NCI-H774 (cell line): ENCODE measurements at regions not wholly inside any gene's neighbourhood (a gene's known extent, or its start where the extent isn't known, plus 50 kb on each side); places are given as distances from the start of the nearest gene placed in this dataset.
"Not testable (repeated sequence)": the region's sequence is repeated elsewhere in the genome, so short reads cannot be mapped to it uniquely, and the experiment has no call there.

Source experiments
- DNase-seq: peaks from one replicate; lab custom pipeline; 2025; lab: John Stamatoyannopoulos, UW

DNA sequence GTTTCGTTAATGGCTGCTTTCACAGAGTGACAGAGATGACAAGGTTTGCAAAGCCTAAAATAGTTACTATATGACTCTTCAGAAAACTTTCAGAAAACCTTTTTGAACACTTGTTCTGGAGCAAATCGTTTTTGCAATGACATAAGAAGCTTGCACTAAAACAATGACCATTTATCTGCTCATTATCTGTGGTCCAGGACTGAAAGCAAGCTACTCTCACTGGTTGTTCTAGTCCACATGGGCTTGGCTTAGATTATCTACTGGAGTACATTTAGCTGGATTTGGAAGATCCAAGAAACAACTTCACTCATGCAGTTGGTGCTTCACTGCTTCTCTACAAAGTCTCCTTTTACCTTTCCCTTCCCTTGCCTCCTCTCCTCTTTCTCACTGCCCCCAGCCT, 1836.4 kb upstream of the AGA start:
- DNase-seq: no peak

DNA sequence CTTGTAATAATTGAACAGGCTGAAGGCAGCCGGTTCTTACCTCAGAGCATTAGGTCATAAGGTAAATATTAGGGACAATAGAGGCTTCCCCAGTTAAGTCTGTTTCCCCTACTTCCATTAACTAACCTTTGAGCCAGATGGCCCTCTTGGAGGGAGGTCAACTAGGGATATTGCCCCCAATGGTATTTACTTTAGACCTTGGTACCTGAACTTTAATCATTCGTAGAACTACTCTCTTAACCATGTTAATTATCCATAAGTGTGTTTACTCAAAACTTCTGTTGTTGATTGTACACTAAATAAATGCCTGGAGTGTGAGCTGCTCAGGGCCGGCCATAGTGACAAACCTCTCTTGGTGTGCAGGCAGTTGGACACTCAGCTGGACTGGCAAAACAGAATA, 1843.5 kb upstream of the AGA start:
- DNase-seq: peak; percentile 67

DNA sequence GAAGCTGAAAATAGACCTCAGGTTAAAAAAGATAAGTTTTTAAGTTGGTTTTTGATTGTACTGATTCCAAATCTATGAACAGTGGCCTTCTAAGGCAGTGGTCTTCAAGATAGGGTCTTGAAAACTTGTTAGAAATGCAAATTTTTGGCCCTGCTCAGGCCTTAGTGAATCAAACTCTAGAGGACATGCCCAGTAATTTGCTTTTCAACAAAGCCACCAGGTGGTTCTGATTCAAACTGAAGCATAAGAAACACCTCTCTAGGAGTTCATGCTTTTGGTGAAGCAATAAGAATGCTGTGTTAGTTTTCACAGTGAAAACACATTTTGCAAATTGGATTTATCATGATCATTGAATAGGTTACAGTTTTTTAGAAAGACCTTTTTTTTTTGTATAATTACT, 1849.4 kb upstream of the AGA start:
- DNase-seq: no peak

DNA sequence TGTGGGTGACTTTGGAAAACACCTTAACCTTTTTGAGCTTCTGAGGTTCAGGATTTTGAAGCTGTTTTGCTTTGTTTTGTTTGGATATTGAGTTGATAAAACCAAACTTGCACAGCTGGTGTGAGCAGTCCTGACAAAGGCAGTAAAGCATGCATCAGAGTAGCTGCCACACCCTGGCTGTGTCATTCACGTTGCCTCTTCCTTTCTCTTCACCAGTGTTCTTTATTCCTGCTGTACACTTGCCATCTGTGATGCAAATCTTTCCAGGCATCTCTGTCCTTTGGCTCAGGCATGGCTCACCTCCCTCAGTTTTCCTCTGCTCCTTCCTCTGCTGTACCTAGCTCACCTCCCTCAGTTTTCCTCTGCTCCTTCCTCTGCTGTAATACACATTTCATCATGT, 1850.2 kb upstream of the AGA start:
- no peak for DNase-seq

DNA sequence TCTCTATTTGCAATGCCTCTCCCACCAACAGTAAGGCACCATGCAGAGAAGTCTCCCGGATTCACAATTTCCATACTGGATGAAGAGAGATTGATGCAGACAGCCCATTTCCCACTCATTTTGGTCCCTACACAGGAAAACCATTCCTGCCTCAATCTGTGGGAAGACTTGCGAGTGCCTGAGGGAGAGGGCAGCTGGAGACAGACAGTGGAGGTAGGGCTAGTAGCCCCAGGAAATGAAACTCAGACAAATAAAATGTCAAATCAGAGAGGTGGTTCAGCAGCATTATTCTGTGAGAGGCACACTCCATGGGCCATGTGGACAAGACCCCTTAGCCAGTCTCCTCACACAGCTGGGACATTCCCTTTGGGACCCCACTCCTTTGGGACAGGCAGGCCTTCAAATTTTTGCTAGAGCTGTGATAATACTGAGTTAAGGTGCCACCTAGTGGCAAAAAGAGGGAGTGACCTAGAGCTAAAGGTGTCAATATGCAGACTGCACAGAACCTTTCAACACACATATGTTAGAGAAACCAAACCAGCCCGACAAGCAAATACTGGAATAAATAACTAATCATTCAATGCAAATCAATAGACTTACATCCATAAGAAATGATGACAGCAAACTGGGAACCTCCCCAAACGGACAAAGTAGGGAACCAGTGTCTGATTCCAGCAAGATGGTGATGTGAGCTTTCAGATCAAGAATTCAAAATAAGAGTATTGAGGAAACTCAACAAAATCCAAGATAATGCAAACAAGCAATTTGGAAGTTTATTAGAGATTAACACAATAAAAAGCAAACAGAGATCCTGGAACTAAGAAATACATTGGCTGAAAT, 1865.3 kb upstream of the AGA start:
- no peak for DNase-seq

DNA sequence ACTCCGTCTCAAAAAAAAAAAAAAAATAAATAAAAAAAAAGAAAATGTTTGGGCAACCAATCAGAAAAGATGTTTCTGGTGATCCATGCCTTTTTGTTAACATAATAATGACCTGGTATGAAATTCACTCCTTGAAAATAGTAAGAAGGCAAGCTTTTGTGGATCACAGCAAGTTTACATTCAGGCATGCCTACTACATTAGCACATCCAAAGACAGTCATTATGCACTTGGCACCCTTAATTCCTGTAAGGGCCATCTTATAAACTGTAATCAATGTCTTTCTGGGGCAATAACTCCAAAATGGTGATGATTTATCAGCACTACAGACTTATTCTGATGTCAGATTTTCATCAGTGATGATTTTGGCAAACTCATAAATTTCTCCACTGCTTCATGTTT, 1871.6 kb upstream of the AGA start:
- DNase-seq: no peak

DNA sequence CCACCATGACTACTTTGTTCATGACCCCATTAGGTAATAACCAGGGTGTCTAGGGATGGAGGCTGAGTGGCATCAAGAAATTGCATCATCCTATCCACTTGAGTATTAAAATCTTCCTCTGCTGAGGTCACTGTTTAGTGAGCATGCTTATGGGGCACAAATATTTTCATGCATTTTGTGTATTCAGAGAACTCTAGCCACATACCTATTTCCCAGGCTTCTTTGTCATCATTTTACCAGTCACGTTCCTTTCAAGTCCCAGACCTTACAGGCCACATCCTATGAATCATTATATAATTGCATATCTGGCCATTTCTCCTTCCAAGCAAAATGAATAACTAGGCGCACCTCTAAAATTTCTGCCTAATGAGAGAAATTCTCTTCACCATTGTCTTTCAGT, 1882.9 kb upstream of the AGA start:
- no peak for DNase-seq

DNA sequence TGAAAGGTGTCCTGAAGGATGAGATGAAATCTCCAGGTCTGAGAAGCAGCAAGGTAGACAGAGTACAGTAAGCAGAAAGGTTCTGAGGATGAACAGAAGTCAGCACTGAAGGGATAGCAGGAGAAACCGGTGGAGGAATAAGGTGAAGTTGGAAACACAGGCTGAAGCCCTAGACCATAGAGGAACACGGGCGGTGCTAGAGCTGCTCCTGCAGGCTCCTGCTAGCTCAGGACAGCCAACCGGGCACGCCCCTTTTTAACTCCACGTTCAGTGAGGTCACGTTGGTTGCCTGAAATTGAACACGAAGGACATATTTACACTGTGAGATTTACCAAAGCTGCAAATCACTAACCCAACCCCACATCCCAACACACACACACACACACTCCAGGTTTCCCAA, 1886.4 kb upstream of the AGA start:
- no peak for DNase-seq

DNA sequence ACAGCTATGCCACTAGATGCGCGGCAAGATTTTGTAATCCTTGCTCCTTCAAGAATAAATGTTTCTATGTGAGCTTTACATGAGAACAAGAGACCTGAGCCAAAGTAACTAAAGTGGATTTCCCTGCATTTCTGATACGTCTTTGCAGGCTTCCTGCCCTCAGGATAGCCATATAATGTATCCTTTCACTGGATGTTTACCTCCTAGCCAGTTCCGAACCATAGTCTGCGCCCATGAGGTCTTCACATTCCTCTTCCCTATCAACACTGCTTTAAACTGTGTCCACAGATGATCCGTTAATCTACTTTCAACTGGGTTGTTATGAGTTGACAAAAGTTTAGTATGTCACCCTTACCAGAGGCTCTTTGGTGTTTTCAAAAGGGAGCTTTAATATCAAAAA, 1889.1 kb upstream of the AGA start:
- DNase-seq: no peak

DNA sequence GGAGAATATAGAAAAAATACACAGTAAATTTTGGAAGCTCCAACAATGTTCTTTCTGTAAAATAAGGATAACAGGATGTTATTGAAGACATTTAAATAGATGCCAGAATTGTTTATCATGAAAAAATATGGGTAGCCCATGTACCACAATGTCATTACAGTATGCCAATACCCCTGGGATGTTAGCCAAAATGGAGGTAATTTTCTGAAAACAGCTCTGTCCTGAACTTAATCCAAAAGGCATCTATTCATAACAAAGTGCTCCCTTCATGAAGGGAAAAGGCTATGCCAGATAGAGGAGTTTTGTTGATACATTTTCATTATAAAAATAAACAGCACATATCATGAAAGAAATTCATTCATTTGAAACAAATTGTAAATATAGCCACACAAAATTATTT, 1902.6 kb upstream of the AGA start:
- no peak for DNase-seq

DNA sequence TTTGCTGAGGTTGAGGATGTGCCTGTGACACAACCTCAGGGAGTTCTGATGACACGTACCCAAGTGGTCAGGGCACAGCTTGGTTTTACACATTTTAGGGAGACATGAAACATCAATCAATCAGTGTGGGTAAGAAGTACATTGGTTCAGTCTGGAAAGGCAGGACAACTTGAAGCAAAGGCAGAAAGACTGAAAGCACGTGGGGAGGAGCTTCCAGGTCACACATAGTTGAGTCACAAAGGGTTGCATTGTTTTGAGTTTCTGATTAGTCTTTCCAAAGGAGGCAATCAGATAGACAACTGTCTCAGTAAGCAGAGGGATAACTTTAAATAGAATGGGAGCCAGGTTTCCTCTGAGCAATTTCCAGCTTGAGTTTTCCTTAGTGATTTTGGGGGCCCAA, 1910.0 kb upstream of the AGA start:
- no peak for DNase-seq

DNA sequence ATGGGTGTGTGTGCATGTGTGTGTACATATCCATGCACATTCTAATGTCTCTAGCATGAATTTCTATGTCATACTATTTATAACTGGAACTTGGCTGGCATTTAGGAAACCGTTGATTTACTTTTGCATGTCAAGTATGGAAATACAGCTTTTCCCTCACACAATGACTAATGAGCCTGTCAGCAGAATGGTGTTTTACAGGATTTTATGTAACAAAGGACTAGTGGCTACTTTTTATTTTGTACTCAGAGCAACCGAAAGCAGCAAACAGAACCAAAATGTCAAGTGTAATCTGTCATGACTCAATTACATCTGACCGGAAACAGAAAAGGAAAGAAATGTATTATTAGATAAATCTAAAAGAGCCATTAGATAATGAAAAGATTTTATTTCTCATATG, 1911.5 kb upstream of the AGA start:
- no peak for DNase-seq

DNA sequence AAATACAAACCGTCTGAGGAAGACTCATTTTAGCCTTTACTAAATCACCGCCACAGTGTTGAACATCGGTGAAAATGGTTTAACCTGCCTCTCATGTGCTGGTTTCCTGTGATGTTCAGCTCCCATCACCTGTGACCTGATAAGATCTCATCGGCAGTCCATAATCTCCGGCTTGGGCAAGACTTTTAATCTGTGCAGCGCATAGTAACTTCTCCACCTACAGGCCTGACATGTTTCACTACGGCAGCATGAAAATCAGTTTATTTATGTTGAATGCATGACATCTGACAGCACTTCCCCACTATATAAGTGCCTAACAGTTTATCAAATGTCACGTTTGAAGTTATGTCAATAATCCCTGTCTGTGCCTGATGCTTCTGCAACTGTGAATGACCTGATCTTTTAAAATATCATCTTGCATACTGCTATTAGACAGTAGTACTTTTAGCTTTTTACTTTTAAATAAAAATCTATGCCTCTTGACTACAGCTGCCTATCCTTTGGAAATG, 1919.8 kb upstream of the AGA start:
- DNase-seq: no peak

DNA sequence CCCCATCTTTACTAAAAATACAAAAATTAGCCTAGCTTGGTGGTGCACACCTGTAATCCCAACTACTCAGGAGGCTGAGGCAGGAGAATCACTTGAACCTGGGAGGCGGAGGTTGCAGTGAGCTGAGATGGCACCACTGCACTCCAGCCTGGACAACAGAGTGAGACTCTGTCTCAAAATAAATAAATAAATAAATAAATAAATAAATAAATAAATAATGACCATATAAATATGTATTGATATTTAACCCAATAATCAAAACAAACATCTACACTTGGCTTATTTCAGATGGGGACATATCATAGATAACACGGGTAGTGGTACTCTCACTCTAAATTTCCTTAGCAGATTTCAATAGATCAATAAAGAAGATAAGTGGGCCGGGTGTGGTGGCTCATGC, 1923.7 kb upstream of the AGA start:
- not testable (repeated sequence) for DNase-seq

DNA sequence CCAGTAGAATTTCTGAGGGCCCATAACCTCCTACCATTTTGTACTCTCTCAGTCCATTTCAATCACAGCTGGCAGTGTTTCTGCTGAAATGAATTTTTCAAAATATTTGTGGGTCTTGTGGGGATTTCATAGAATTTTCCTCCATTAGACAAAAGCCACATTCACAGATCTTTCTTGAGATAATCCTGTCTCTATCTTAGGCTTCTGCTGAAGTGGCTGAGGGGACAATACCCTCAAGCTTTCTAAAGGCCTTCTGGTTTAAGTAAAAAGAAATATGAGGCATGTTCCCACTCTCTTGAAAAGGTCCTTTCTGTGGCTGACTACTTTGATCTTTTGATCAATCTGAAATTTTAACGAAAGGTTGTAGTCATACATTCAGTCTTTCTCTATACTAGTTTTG, 1930.0 kb upstream of the AGA start:
- no peak for DNase-seq

DNA sequence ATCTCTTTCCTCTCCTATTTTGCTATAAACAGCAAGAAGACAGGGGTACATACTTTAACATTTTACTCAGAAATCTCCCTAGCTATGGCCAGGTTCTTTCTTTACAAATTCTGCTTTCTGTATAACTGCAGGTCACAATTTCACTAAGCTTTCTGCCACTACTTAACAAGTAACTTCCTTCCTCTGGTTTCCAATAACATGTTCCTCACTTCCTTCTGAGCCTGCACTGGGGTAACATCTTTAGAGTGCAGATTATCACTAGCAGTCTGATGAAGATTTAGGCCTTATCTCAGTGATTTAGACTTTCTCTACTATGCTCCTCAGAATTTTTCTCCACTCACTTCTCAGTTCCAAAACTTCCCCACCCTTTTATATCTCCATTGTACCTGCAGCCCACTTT, 1930.5 kb upstream of the AGA start:
- DNase-seq: no peak

DNA sequence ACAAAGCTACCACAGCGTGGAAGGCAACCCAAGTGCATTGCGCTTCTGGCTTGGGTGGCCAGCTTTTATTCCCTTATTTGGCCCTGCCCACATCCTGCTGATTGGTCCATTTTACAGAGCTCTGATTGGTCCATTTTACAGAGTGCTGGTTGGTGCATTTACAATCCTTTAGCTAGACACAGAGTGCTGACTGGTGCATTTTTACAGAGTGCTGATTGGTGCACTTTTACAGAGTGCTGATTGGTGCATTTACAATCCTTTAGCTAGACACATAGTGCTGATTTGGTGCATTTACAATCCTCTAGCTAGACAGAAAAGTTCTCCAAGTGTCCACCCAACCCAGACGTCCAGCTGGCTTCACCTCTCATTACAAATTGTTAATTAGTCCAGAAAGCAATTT, 1936.6 kb upstream of the AGA start:
- not testable (repeated sequence) for DNase-seq

DNA sequence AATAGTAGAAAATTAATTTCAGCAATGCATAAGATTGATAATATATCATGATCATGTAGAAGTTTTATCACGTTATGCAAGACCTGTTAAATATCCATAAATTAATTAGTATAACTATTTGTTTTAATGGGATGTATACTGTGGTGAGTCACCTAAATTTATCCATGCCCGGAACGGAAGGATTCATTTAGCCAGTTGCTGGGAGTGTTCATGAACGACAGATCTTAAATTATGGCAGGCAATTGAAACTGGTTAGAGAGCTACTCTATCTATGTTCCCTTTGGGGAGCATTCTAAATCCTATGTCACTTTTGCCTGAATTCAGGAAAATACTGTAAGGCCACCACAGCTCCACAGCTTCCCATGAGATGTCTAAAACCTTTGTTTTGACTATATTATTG, 1950.5 kb upstream of the AGA start:
- no peak for DNase-seq

DNA sequence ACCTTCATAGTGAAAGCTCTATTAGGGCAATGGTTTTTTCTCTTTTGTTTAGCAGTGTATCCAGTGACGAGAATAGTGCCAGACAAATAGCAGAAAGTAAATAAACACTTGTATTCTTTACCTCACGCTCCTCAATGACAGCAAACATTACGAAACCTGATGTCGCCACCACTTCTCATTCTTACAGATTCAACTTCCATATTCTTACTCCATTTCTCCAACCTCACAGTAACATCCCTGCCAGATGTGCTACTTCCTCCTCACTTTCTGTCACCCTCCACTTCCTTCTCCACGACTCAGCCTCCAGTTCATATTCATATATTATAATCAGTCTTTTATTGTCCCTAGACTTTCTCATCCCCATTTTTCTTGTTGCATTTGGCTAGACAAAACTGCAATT, 1956.2 kb upstream of the AGA start:
- DNase-seq: peak; percentile 18

DNA sequence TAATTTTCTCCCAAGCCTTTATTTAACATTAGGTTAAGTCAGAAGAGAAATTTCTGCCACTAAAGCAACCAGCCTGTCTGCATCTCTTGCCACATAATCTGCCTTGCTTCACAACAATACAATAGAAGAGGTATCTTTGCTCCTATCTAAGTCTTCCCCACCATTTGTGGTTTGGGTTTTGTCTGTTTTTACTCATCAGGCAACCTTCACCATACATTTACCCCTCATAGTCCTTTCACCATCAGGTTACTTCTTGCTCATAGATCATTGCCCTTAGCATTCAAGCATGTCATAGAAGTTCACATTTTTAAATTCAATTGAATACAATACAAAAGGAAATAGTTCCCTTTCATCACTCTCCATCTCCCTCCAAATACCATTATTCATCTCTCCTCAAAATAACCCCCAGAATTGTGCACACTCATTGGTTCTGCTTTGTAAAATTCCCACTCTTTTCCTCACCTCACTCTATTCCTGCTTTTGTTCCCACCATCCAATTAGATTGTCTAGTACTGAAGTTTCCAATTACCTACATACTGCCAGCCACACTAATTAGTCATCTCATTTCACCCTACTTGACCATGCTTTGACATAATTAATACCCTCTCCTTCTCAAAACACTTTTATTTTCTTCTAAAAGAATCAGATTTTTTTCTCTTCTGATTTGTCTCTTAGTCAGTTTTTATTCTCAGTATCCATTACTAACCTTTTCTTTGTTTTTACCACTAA, 1957.0 kb upstream of the AGA start:
- no peak for DNase-seq

DNA sequence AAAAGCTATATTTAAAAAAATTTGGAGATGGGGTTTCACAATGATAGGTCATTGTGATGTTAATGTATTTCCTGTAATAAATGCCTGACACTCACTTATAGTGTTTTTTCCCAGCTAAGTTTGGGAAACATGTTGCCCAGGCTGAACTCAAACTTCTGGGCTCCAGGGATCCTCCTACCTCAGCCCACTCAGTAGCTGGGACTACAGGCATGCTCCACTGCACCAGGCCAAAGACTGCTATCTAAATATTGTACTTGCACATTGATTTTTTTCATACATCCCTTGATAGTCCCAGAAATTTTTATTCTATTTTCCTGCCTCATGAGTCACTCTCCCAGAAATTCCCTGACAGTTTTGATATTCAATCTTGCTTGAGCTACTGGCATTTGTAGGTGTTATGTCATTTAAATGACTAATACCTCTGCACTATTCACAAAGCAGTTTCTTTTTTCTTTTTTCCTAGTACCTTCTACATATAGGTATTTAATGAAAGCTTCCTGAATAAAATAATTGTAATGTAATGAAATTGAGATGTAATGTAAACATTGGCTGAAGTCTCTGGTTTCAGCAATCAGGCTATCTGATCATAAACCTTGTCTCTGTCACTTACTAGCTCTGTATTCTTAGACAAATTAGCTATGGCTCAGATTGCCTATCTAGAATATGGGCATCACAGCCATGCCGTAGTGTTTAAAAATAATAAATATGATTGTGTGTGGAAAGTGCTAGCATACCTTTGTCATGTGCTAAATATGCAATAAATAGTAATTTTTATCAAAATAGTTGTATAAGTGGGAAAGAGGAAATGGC, 1973.0 kb upstream of the AGA start:
- DNase-seq: no peak

DNA sequence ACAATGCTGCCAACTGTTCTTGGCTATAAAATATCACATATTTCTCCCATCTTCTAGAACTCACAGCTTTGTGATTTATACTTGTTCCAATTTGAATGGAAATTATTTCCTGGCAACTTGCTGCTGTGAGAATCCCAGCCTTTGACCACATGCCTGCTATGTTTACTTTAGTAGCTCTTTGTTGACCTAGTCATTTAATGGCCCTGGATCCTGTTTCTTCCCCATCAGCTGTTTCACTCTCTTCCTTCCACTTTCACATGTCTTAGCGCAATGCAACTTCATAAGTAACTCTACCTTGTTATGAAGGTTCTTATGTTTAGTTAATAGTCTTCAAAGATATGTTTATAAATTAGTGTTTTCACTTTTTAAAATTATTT, 1973.6 kb upstream of the AGA start:
- DNase-seq: no peak

DNA sequence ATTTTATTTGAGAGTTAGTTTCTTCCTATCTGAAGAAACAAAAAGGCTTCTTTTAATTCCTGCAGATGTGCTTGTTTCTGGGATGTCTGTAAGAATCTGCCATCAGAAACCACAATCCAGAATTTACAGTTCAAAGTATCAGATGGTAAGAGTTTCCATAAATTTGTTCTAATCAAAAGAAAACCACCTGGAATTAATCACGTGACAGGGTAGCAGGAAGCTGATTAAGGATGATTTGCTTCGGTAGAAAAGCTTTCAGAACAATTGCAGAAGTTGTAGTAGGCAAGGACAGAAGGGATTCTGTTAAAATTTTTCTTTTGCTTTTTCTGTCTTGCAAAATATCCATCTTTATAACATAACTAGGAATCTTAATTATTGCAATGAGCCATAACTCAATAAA, 1975.1 kb upstream of the AGA start:
- no peak for DNase-seq
